GM21381 (cell line): ENCODE measurements at regions not wholly inside any gene's neighbourhood (a gene's known extent, or its start where the extent isn't known, plus 50 kb on each side); places are given as distances from the start of the nearest gene placed in this dataset.
"Not testable (repeated sequence)": the region's sequence is repeated elsewhere in the genome, so short reads cannot be mapped to it uniquely, and the experiment has no call there.

Source experiments
- ATAC-seq: cut with Tn5 transposase; IDR thresholded peaks from one replicate; pipeline ENCODE4 v1.9.1; 2021; ENCODE audit warnings: mild to moderate bottlenecking, moderate library complexity; ENCODE audit not compliant: unreplicated experiment

- no peak for ATAC-seq
These were observed 167.6 kb downstream of the ERMARD start for GRCh38 chr6:169918954-169919549.

GRCh38 chr6:169918239-169918953, 167.0 kb downstream of the ERMARD start:
- no peak for ATAC-seq

GRCh38 chr6:169917153-169917552, 165.7 kb downstream of the ERMARD start:
- ATAC-seq = no peak

GRCh38 chr6:169915769-169916550, 164.5 kb downstream of the ERMARD start:
- no peak for ATAC-seq

GRCh38 chr6:169913745-169914144, 162.3 kb downstream of the ERMARD start:
- not testable (repeated sequence) for ATAC-seq

GRCh38 chr6:169913096-169913638, 161.7 kb downstream of the ERMARD start:
- ATAC-seq = no peak

- no peak for ATAC-seq
These were observed 161.1 kb downstream of the ERMARD start for GRCh38 chr6:169912266-169913095.

- ATAC-seq = no peak
These were observed 160.1 kb downstream of the ERMARD start for GRCh38 chr6:169911264-169912263.

GRCh38 chr6:169909113-169909512, 157.7 kb downstream of the ERMARD start:
- ATAC-seq = no peak

GRCh38 chr6:169908403-169908933, 157.0 kb downstream of the ERMARD start:
- no peak for ATAC-seq

GRCh38 chr6:169907419-169908115, 156.1 kb downstream of the ERMARD start:
- no peak for ATAC-seq

- no peak for ATAC-seq
These were observed 155.4 kb downstream of the ERMARD start for GRCh38 chr6:169906688-169907418.

GRCh38 chr6:169906004-169906687, 154.7 kb downstream of the ERMARD start:
- no peak for ATAC-seq

- ATAC-seq = no peak
These were observed 153.8 kb downstream of the ERMARD start for GRCh38 chr6:169905041-169905807.

GRCh38 chr6:169904051-169904922, 152.9 kb downstream of the ERMARD start:
- ATAC-seq = no peak

- ATAC-seq = no peak
These were observed 151.7 kb downstream of the ERMARD start for GRCh38 chr6:169903122-169903521.
